Peyer's patch (tissue), 4 donors: ENCODE measurements at regions not wholly inside any gene's neighbourhood (a gene's known extent, or its start where the extent isn't known, plus 50 kb on each side); places are given as distances from the start of the nearest gene placed in this dataset.

Source experiments
- CTCF ChIP-seq, 6 experiments: fragments of 450-650 bp in 4 of 6; fragments of 200-600 bp in 2 of 6; sonication (generic) in 1 of 6; IDR thresholded peaks; one replicate each; pipeline ENCODE4 v1.5.1; 2017 to 2019; ENCODE audit warnings: antibody characterized with exemption in 6 of 6, mild to moderate bottlenecking in 3 of 6, moderate library complexity in 1 of 6
- POLR2A ChIP-seq, 2 donors: fragments of 450-650 bp; IDR thresholded peaks; one replicate each; pipeline ENCODE4 v1.5.1; 2017; ENCODE audit warnings: antibody characterized with exemption in 2 of 2, mild to moderate bottlenecking in 2 of 2, moderate library complexity in 2 of 2

- no peak for TF ChIP-seq CTCF (IDR thresholded peaks at IDR 0.05)
- no peak for TF ChIP-seq POLR2A (IDR thresholded peaks at IDR 0.05)
These were observed 254.2 kb downstream of the ETNK1 start for GRCh38 chr12:22879203-22879602.
